GM11168 (cell line): ENCODE measurements at regions not wholly inside any gene's neighbourhood (a gene's known extent, or its start where the extent isn't known, plus 50 kb on each side); places are given as distances from the start of the nearest gene placed in this dataset.

Experiments used
- in situ Hi-C: fragments of 300-500 bp; cut with MboI; formaldehyde crosslinking; loops from one replicate; pipeline ENCODE4 v1.12.0; 2022; ENCODE audit warnings: low sequenced_read_pairs; ENCODE audit not compliant: unreplicated experiment

GRCh38 chr10:123560301-123561140 lies 105.6 kb upstream of the GPR26 start:
- in situ Hi-C loops = no loop called here

- in situ Hi-C loops = no loop called here
Observed at GRCh38 chr10:123561141-123561440, 105.1 kb upstream of the GPR26 start.

DNA sequence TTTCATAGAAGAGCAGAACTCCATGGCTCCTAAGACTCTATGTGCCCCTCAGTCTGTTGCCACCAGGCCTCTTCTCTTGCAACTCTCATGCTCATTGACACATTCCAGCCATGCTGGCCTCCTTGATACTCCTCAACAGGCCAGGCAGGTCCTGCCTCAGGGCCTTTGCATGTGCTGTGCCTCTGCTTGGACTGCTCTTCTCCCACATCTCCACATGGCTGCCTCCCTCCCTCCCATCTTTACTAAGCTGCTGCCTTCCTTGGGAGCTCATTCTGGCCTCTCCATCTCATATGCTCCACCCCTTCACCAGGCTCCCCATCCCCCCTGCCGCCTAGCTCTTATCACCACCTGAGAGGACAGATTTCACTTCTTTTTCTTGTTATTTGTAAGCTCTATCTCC lies 103.8 kb upstream of the GPR26 start:
- in situ Hi-C loops = no loop called here

- in situ Hi-C loops = no loop called here
Observed at GRCh38 chr10:123562811-123563580, 103.2 kb upstream of the GPR26 start.

GRCh38 chr10:123563581-123563855 lies 102.6 kb upstream of the GPR26 start:
- in situ Hi-C loops = no loop called here

GRCh38 chr10:123563994-123564393 lies 102.2 kb upstream of the GPR26 start:
- in situ Hi-C loops = no loop called here

DNA sequence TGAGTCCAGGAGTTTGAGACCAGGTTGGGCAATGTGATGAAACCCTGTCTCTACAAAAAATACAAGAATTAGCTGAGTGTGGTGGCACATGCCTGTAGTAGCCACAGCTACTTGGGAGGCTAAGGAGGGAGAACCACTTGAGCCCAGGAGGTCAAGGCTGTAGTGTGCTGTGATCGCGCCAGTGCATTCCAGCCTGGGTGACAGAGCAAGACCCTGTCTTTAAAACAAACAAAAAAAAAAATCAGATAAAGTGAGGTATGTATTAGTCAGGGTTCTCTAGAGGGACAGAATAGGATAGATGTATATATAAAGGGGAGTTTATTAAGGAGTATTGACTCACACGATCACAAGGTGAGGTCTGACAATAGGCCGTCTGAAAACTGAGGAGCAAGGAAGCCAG lies 101.5 kb upstream of the GPR26 start:
- in situ Hi-C loops = no loop called here

GRCh38 chr10:123565691-123566660 lies 100.2 kb upstream of the GPR26 start:
- in situ Hi-C loops = no loop called here

- in situ Hi-C loops = no loop called here
Observed at GRCh38 chr10:123567984-123568739, 98.0 kb upstream of the GPR26 start.

DNA sequence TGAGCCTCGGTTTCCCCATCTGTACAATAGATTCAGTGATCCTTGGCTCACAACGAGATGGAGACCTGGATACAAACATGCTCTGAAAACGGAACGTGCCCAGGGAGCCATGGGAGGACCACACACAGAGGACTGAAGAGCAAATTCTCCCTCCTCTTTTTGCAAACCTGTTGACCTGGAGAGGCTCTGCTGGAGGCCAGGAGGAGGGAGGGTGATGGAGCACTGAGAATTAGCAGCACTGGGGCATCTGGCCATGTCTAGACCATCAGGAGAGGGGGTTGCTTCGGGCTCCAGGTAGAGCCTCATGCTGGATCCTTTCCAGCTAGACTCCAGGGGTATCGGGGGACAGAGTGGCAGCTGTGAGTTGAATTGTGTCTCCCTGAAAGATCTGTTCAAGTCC lies 97.4 kb upstream of the GPR26 start:
- in situ Hi-C loops = no loop called here

GRCh38 chr10:123569436-123570035 lies 96.6 kb upstream of the GPR26 start:
- in situ Hi-C loops = no loop called here

- in situ Hi-C loops = no loop called here
Observed at GRCh38 chr10:123570051-123570897, 95.9 kb upstream of the GPR26 start.

DNA sequence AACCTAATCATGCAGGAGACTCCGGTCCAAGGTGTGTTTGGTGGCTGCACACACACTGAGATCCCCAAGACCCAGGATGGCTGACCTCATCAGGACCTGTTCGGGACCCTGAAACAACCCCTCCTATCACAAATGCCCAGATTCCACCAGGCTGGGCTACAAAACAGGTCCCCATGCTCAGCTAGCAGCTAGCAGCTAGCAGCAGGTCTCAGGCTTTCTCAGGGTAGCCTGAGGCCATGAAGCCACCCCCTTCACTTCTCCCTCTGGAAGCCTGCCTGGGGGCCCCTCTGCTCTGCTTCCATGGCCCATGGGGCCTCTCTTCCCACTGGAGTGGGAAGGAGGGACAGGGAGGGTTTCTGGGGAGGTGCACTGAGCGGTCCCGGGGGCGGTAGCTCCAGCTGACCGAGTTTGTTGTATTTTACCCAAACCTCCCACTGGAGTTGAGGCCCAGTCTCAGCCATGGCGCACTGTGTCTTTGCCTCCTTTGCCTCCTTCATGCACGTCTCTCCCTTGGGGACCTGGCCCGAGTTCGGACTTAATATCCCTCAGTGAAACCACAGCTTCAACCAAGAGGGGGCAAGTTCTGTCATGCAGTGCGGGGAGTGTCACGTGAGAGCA lies 95.1 kb upstream of the GPR26 start:
- in situ Hi-C loops = no loop called here

GRCh38 chr10:123571978-123572377 lies 94.2 kb upstream of the GPR26 start:
- in situ Hi-C loops = no loop called here

DNA sequence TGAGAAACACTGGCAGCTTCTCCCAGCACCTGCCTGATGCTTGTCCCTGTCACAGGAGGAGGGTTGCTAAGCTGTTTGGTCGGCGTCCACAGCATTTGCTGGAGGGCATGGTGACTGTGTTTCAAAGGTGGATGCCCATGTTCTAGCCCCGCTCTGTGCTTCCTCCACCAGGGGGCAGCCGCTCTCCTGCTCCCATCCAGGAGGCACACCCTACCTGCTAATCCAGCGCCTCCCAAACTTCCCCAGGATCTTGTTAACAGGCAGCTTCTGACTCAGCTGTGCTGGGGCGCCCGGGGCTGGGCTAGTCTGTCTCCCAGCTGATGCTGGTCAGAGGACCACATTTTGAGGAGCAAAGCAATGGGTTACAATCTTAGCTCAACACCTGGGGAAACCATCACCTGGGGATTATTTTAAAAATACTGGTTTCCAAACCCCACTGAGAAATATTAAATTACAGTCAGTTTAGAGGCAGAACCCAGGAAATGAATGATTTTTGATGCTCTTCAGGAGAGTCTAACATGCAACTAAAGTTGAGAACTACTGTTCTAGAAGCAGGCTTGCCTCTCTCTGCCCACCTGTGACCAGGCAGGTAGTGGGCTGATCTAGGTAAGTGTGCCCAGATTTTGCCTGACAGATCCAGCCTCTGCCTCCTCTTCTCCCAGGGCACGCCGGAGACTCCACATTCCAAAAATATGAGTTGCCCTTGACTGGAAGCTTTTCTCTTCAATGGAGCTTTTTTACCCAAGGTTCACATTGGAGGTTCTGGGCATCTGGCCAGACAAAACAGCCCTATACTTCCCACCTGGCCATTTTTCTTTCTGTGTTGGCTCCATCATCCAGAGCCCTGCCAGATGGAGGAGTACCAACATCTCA lies 92.7 kb upstream of the GPR26 start:
- in situ Hi-C loops = no loop called here

DNA sequence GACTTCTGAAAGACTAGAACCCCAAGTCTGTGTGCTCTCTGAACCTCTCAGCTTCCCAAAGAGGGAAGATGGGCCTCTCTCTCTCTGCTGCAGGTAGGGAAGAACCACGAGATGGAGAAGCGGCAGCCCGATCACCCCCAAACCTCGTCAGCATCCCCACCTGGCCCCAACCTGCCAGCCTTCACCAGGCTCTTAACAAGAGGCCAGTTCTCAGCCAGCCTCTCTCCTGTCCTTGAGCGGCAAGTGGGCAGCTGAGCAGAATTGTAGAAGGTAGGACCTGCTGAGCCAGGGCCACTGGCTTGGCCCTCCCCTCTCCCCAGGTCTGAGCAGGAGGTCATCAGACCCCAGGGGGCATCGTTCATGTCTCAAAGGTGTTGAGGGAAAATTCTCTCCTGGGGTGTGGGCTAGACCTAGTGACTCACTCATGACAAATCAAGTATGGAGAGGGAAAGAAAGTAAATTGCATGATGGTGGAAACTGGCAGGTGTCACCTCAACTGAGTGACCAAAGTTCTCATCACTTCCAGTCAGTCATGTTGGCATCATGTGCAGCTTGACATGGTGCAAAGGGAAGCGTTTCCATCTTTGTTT lies 92.0 kb upstream of the GPR26 start:
- in situ Hi-C loops = no loop called here

DNA sequence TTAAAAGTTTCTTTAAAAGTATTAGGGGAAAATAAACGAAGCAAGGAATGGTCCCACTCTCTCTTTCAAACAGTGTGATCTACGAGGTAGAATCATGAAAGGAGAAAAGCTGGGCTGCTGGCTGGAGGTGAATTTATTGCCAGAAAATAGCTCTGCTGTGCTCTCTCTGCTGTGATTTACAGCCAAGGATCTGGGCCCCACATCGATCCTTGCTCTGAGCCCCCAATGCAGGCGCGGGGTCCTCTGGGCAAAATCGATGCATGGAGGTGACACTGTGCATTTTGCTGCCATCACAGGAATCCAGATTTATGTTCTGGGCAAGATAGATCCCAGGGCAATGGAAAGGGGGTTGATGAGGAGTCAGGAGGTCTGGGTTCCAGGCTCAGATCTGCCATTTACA lies 91.0 kb upstream of the GPR26 start:
- in situ Hi-C loops = loop anchor here (25.0 kb wide), 1 partner anchor 812 kb away; no protein-coding TSS in a partner anchor
